ENCODE measurements at regions not wholly inside any gene's neighbourhood (a gene's known extent, or its start where the extent isn't known, plus 50 kb on each side); places are given as distances from the start of the nearest gene placed in this dataset.

GRCh38 chr7:32263611-32264010 is 193.4 kb upstream of the PDE1C start:
- TF ChIP-seq CTCF (optimal IDR thresholded peaks at IDR 0.05 in 1 of 3, IDR thresholded peaks at IDR 0.05 in 1 of 3, conservative IDR thresholded peaks at IDR 0.05 in 1 of 3; ENCODE audit: extremely low read depth in 1 of 3, insufficient read depth in 2 of 3, low read length in 3 of 3) (no peak), EZH2 (IDR thresholded peaks at IDR 0.05; ENCODE audit: low read length) (no peak)
